Peyer's patch (tissue), 4 donors: ENCODE measurements at regions not wholly inside any gene's neighbourhood (a gene's known extent, or its start where the extent isn't known, plus 50 kb on each side); places are given as distances from the start of the nearest gene placed in this dataset.

Experiments
- DNase-seq, 3 donors: peaks; one replicate each; pipeline ENCODE4 v3.0.0-alpha.2; 2017 to 2019
- H3K27ac ChIP-seq, 4 donors: fragments of 200-600 bp; sonication (generic); one replicate each; pipeline ENCODE4 v1.5.1; 2016 to 2019
- H3K27me3 ChIP-seq, 2 donors: fragments of 200-600 bp; sonication (generic); one replicate each; pipeline ENCODE4 v1.5.1; 2019
- H3K36me3 ChIP-seq, 3 donors: fragments of 200-600 bp; sonication (generic); one replicate each; pipeline ENCODE4 v1.5.1; 2016 to 2019
- H3K4me1 ChIP-seq, 4 donors: fragments of 200-600 bp; sonication (generic); one replicate each; pipeline ENCODE4 v1.5.1; 2016 to 2019
- H3K4me3 ChIP-seq, 4 donors: fragments of 200-600 bp; sonication (generic); 1 replicate in 3 of 4; 2 replicates in 1 of 4; pipeline ENCODE4 v1.5.1; 2016 to 2019; ENCODE audit warnings: mild to moderate bottlenecking in 1 of 4
- H3K9me3 ChIP-seq, 4 donors: fragments of 200-600 bp; sonication (generic); one replicate each; pipeline ENCODE4 v1.5.1; 2016 to 2019; ENCODE audit warnings: mild to moderate bottlenecking in 1 of 4
- CTCF ChIP-seq, 6 experiments: fragments of 450-650 bp in 4 of 6; fragments of 200-600 bp in 2 of 6; sonication (generic) in 1 of 6; IDR thresholded peaks; one replicate each; pipeline ENCODE4 v1.5.1; 2017 to 2019; ENCODE audit warnings: antibody characterized with exemption in 6 of 6, mild to moderate bottlenecking in 3 of 6, moderate library complexity in 1 of 6
- POLR2A ChIP-seq, 2 donors: fragments of 450-650 bp; IDR thresholded peaks; one replicate each; pipeline ENCODE4 v1.5.1; 2017; ENCODE audit warnings: antibody characterized with exemption in 2 of 2, mild to moderate bottlenecking in 2 of 2, moderate library complexity in 2 of 2

GRCh38 chr6:150730801-150731457, 131.2 kb downstream of the PLEKHG1 start:
- Histone ChIP-seq H3K4me1 (no peaks in the 10 kb centered on the region), H3K4me3 (no peak overlapping the region), H3K27ac (no peak overlapping the region), H3K9me3 (no peaks in the 10 kb centered on the region), H3K27me3 (no peaks in the 10 kb centered on the region), H3K36me3 (peaks cover 0 to 7% (median 0%) of the 10 kb centered on the region in 3 donors)
- no peak for TF ChIP-seq POLR2A (IDR thresholded peaks at IDR 0.05)
- no peak for TF ChIP-seq CTCF (IDR thresholded peaks at IDR 0.05)
- DNase-seq, result no peak

- Histone ChIP-seq H3K27me3 (no peaks in the 10 kb centered on the region), H3K27ac (no peak overlapping the region), H3K36me3 (peaks cover 0 to 7% (median 0%) of the 10 kb centered on the region in 3 donors), H3K4me3 (no peak overlapping the region), H3K9me3 (no peaks in the 10 kb centered on the region), H3K4me1 (no peaks in the 10 kb centered on the region)
- no peak for TF ChIP-seq POLR2A (IDR thresholded peaks at IDR 0.05)
- TF ChIP-seq CTCF (IDR thresholded peaks at IDR 0.05), result no peak
- no peak for DNase-seq
Measured at GRCh38 chr6:150732765-150733539, 132.6 kb upstream of the MTHFD1L start.

GRCh38 chr6:150733726-150734125, 131.8 kb upstream of the MTHFD1L start:
- Histone ChIP-seq H3K4me1 (no peaks in the 10 kb centered on the region), H3K4me3 (no peak overlapping the region), H3K27me3 (no peaks in the 10 kb centered on the region), H3K27ac (no peak overlapping the region), H3K36me3 (peaks cover 0 to 7% (median 0%) of the 10 kb centered on the region in 3 donors), H3K9me3 (no peaks in the 10 kb centered on the region)
- TF ChIP-seq CTCF (IDR thresholded peaks at IDR 0.05) (no peak), POLR2A (IDR thresholded peaks at IDR 0.05) (no peak)
- DNase-seq, result no peak

GRCh38 chr6:150734235-150734634, 131.3 kb upstream of the MTHFD1L start:
- Histone ChIP-seq H3K4me1 (no peaks in the 10 kb centered on the region), H3K4me3 (no peak overlapping the region), H3K27ac (no peak overlapping the region), H3K36me3 (peaks cover 0 to 7% (median 0%) of the 10 kb centered on the region in 3 donors), H3K27me3 (no peaks in the 10 kb centered on the region), H3K9me3 (no peaks in the 10 kb centered on the region)
- TF ChIP-seq POLR2A (IDR thresholded peaks at IDR 0.05), result no peak
- TF ChIP-seq CTCF (IDR thresholded peaks at IDR 0.05), result no peak
- no peak for DNase-seq

- no peaks in the 10 kb centered on the region for H3K9me3 ChIP-seq
- H3K27ac ChIP-seq, result no peak overlapping the region
- H3K4me1 ChIP-seq, result no peaks in the 10 kb centered on the region
- no peak for TF ChIP-seq CTCF (IDR thresholded peaks at IDR 0.05)
- no peak for TF ChIP-seq POLR2A (IDR thresholded peaks at IDR 0.05)
- H3K27me3 ChIP-seq, result no peaks in the 10 kb centered on the region
- DNase-seq, result no peak
- peaks cover 0 to 7% (median 0%) of the 10 kb centered on the region in 3 donors for H3K36me3 ChIP-seq
- no peak overlapping the region for H3K4me3 ChIP-seq
Measured at GRCh38 chr6:150735341-150735851, 130.1 kb upstream of the MTHFD1L start.
